ENCODE measurements at regions not wholly inside any gene's neighbourhood (a gene's known extent, or its start where the extent isn't known, plus 50 kb on each side); places are given as distances from the start of the nearest gene placed in this dataset.

DNA sequence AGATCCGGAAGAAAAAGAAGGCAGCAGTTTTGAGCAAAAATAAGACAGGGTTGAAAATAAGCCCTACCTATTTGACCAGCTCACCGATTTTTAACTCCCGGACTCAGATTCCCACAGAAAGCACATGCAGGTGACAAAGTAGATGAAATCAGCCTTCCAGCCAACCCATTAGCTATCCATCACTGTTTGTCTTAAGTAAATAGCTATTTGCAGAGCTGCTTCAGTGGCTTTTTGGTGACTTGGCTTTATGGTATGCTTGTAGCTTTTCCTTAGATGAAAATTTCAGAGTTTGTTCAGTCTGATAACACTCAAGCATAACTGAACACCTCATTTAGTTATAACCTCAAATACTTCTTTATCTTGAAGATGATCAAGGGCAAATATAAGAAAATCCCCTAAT is 192.6 kb downstream of the HIPK3 start:
- TF ChIP-seq EZH2 (IDR thresholded peaks at IDR 0.05; ENCODE audit: borderline replicate concordance, low read depth, low read length, severe bottlenecking): no peak
- TF ChIP-seq, protein P1, sequence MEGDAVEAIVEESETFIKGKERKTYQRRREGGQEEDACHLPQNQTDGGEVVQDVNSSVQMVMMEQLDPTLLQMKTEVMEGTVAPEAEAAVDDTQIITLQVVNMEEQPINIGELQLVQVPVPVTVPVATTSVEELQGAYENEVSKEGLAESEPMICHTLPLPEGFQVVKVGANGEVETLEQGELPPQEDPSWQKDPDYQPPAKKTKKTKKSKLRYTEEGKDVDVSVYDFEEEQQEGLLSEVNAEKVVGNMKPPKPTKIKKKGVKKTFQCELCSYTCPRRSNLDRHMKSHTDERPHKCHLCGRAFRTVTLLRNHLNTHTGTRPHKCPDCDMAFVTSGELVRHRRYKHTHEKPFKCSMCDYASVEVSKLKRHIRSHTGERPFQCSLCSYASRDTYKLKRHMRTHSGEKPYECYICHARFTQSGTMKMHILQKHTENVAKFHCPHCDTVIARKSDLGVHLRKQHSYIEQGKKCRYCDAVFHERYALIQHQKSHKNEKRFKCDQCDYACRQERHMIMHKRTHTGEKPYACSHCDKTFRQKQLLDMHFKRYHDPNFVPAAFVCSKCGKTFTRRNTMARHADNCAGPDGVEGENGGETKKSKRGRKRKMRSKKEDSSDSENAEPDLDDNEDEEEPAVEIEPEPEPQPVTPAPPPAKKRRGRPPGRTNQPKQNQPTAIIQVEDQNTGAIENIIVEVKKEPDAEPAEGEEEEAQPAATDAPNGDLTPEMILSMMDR (IDR thresholded peaks at IDR 0.05; ENCODE audit: extremely low read depth in 1 of 2, insufficient read depth in 1 of 2, low read depth in 1 of 2, low read length in 2 of 2): no peak
- TF ChIP-seq, protein P2, sequence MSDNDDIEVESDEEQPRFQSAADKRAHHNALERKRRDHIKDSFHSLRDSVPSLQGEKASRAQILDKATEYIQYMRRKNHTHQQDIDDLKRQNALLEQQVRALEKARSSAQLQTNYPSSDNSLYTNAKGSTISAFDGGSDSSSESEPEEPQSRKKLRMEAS (IDR thresholded peaks at IDR 0.05; ENCODE audit: insufficient read depth, insufficient read length): no peak
- no peak for TF ChIP-seq JUN (IDR thresholded peaks at IDR 0.05; ENCODE audit: borderline replicate concordance, insufficient read depth, insufficient read length, low read depth)
- no peak for TF ChIP-seq POLR2AphosphoS5 (IDR thresholded peaks at IDR 0.05; ENCODE audit: insufficient read depth, low read depth, low read length)
- TF ChIP-seq POLR2A (IDR thresholded peaks at IDR 0.05; ENCODE audit: low read depth, low read length): no peak
- no peak for TF ChIP-seq GATA2 (IDR thresholded peaks at IDR 0.05; ENCODE audit: insufficient read depth, insufficient read length, low read depth, low read length)
- no peak for TF ChIP-seq MYC (IDR thresholded peaks at IDR 0.05; ENCODE audit: low read depth, low read length)
- TF ChIP-seq FOS (IDR thresholded peaks at IDR 0.05; ENCODE audit: borderline replicate concordance, insufficient read depth, low read length): no peak
- H3K27ac ChIP-seq (ENCODE audit: insufficient read depth, low read depth, low read length): no peak overlapping the region

More for the DNA sequence above, 192.6 kb downstream of the HIPK3 start:
- no peaks in the 10 kb centered on the region for H3K9me3 ChIP-seq (replicated peaks; ENCODE audit: control insufficient read depth, insufficient read depth, low read length)
- BruUV-seq (replicated peaks): no TSS peak
- no peaks in the 10 kb centered on the region for H3K27me3 ChIP-seq (ENCODE audit: control insufficient read depth in 2 of 2, insufficient read depth in 2 of 2, low read length in 2 of 2)
- no peaks in the 10 kb centered on the region for H4K20me1 ChIP-seq (replicated peaks; ENCODE audit: control insufficient read depth, extremely low read depth, insufficient read depth, low read length)
- no peak overlapping the region for H2AFZ ChIP-seq (ENCODE audit: low read depth, low read length)
- peaks cover 41% of the 10 kb centered on the region for H3K4me1 ChIP-seq (ENCODE audit: control insufficient read depth, extremely low read depth, insufficient read depth, low read length)
- POLR2A ChIA-PET: no interaction called here
- H3K79me2 ChIP-seq (ENCODE audit: control insufficient read depth, insufficient read depth, low read length): peaks cover 53% of the 10 kb centered on the region
- no peak for FAIRE-seq
- H3K9me1 ChIP-seq (replicated peaks; ENCODE audit: control insufficient read depth, extremely low read depth, insufficient read depth, low read length): no peaks in the 10 kb centered on the region
- H3K36me3 ChIP-seq (ENCODE audit: control insufficient read depth in 2 of 2, extremely low read depth in 1 of 2, insufficient read depth in 2 of 2, low read length in 2 of 2): no peaks in the 10 kb centered on the region
- CTCF ChIA-PET: no interaction called here
- H3K4me2 ChIP-seq (ENCODE audit: insufficient read depth, low read length): no peak overlapping the region
- intact Hi-C loops (cut with micrococcal nuclease): no loop called here
- no peak for DNase-seq (ENCODE audit: low read depth, low spot score)
- dilution Hi-C loops (cut with MboI; ENCODE audit: extremely low pct_ligation_motif_present, low sequenced_read_pairs): no loop called here
- H3K9ac ChIP-seq (replicated peaks; ENCODE audit: extremely low read depth, insufficient read depth, low read length): no peak overlapping the region
- no peak overlapping the region for H3K4me3 ChIP-seq (replicated peaks in 1 of 3; ENCODE audit: insufficient read depth in 1 of 3, low read depth in 1 of 3, low read length in 3 of 3)
